Activated T-cell treated with anti-CD3 and anti-CD28 coated beads, Interleukin-2, amount 50 U/mL, for 4 hours (primary cell): ENCODE measurements at regions not wholly inside any gene's neighbourhood (a gene's known extent, or its start where the extent isn't known, plus 50 kb on each side); places are given as distances from the start of the nearest gene placed in this dataset.

Experiments used
- ATAC-seq, 2 donors: fragments of 200-7000 bp; cut with Tn5 transposase; one replicate each; pipeline ENCODE4 v1.10.0; 2021
- DNase-seq: peaks from one replicate; pipeline ENCODE4 v3.0.0-alpha.2; 2020
- H3K27me3 Mint-ChIP-seq: one replicate; pipeline ENCODE4 v1.8.0; 2021; ENCODE audit warnings: low read depth, mixed read lengths
- H3K36me3 Mint-ChIP-seq: one replicate; pipeline ENCODE4 v1.8.0; 2022; ENCODE audit warnings: mixed read lengths; ENCODE audit not compliant: insufficient read depth
- H3K4me1 Mint-ChIP-seq: one replicate; pipeline ENCODE4 v1.8.0; 2021; ENCODE audit warnings: low read depth, mixed read lengths
- H3K4me3 Mint-ChIP-seq: one replicate; pipeline ENCODE4 v1.8.0; 2021; ENCODE audit warnings: mild to moderate bottlenecking, moderate library complexity, mixed read lengths
- H3K9me3 Mint-ChIP-seq: one replicate; pipeline ENCODE4 v1.8.0; 2021; ENCODE audit warnings: mixed read lengths

GRCh38 chr11:131033151-131033651 is 116.9 kb upstream of the SNX19 start:
- no peak overlapping the region for H3K4me3 Mint-ChIP-seq
- H3K9me3 Mint-ChIP-seq = no peaks in the 10 kb centered on the region
- DNase-seq (no peak), ATAC-seq (no peak)
- H3K36me3 Mint-ChIP-seq = no peaks in the 10 kb centered on the region
- no peaks in the 10 kb centered on the region for H3K27me3 Mint-ChIP-seq
- no peaks in the 10 kb centered on the region for H3K4me1 Mint-ChIP-seq

GRCh38 chr11:131036514-131036913 is 120.2 kb upstream of the SNX19 start:
- H3K27me3 Mint-ChIP-seq = peaks cover 5% of the 10 kb centered on the region
- DNase-seq = no peak
- no peak overlapping the region for H3K4me3 Mint-ChIP-seq
- H3K4me1 Mint-ChIP-seq = no peaks in the 10 kb centered on the region
- no peaks in the 10 kb centered on the region for H3K36me3 Mint-ChIP-seq
- no peak for ATAC-seq
- H3K9me3 Mint-ChIP-seq = peaks cover 4% of the 10 kb centered on the region

GRCh38 chr11:131037873-131038272 is 121.6 kb upstream of the SNX19 start:
- ATAC-seq (no peak), DNase-seq (no peak)
- H3K36me3 Mint-ChIP-seq = no peaks in the 10 kb centered on the region
- H3K4me3 Mint-ChIP-seq = no peak overlapping the region
- peaks cover 4% of the 10 kb centered on the region for H3K9me3 Mint-ChIP-seq
- H3K27me3 Mint-ChIP-seq = peaks cover 5% of the 10 kb centered on the region
- H3K4me1 Mint-ChIP-seq = no peaks in the 10 kb centered on the region

GRCh38 chr11:131038597-131038996 is 122.3 kb upstream of the SNX19 start:
- Mint-ChIP-seq H3K36me3 (no peaks in the 10 kb centered on the region), H3K4me3 (no peak overlapping the region), H3K4me1 (no peaks in the 10 kb centered on the region), H3K9me3 (peaks cover 4% of the 10 kb centered on the region), H3K27me3 (peaks cover 5% of the 10 kb centered on the region)
- ATAC-seq (no peak), DNase-seq (no peak)

- Mint-ChIP-seq H3K9me3 (peaks cover 4% of the 10 kb centered on the region), H3K4me3 (no peak overlapping the region), H3K4me1 (no peaks in the 10 kb centered on the region), H3K27me3 (peaks cover 5% of the 10 kb centered on the region), H3K36me3 (no peaks in the 10 kb centered on the region)
- no peak for ATAC-seq
- no peak for DNase-seq
Measured at GRCh38 chr11:131041331-131042040, 125.2 kb upstream of the SNX19 start.

GRCh38 chr11:131042041-131042390 is 125.7 kb upstream of the SNX19 start:
- ATAC-seq = no peak
- Mint-ChIP-seq H3K36me3 (no peaks in the 10 kb centered on the region), H3K27me3 (peaks cover 5% of the 10 kb centered on the region)

GRCh38 chr11:131043251-131043650 is 127.0 kb upstream of the SNX19 start:
- DNase-seq (no peak), ATAC-seq (no peak)
- Mint-ChIP-seq H3K27me3 (peaks cover 5% of the 10 kb centered on the region), H3K36me3 (no peaks in the 10 kb centered on the region), H3K4me1 (no peaks in the 10 kb centered on the region), H3K4me3 (no peak overlapping the region), H3K9me3 (peaks cover 4% of the 10 kb centered on the region)

More at GRCh38 chr11:131042041-131042390, 125.7 kb upstream of the SNX19 start:
- no peak for DNase-seq
- H3K4me3 Mint-ChIP-seq = no peak overlapping the region
- H3K4me1 Mint-ChIP-seq = no peaks in the 10 kb centered on the region
- H3K9me3 Mint-ChIP-seq = peaks cover 4% of the 10 kb centered on the region

GRCh38 chr11:131044851-131045250 is 128.6 kb upstream of the SNX19 start:
- ATAC-seq (no peak), DNase-seq (no peak)
- Mint-ChIP-seq H3K36me3 (no peaks in the 10 kb centered on the region), H3K27me3 (no peaks in the 10 kb centered on the region), H3K4me3 (no peak overlapping the region), H3K9me3 (no peaks in the 10 kb centered on the region), H3K4me1 (no peaks in the 10 kb centered on the region)

- DNase-seq = no peak
- no peaks in the 10 kb centered on the region for H3K36me3 Mint-ChIP-seq
- no peak overlapping the region for H3K4me3 Mint-ChIP-seq
- no peaks in the 10 kb centered on the region for H3K4me1 Mint-ChIP-seq
- ATAC-seq = no peak
- no peaks in the 10 kb centered on the region for H3K9me3 Mint-ChIP-seq
- no peaks in the 10 kb centered on the region for H3K27me3 Mint-ChIP-seq
Measured at GRCh38 chr11:131052367-131052766, 136.1 kb upstream of the SNX19 start.

GRCh38 chr11:131056036-131056435 is 139.8 kb upstream of the SNX19 start:
- no peaks in the 10 kb centered on the region for H3K9me3 Mint-ChIP-seq
- ATAC-seq = no peak
- no peaks in the 10 kb centered on the region for H3K4me1 Mint-ChIP-seq
- peaks cover 5% of the 10 kb centered on the region for H3K27me3 Mint-ChIP-seq
- no peak overlapping the region for H3K4me3 Mint-ChIP-seq
- no peak for DNase-seq
- no peaks in the 10 kb centered on the region for H3K36me3 Mint-ChIP-seq

- no peaks in the 10 kb centered on the region for H3K4me1 Mint-ChIP-seq
- H3K36me3 Mint-ChIP-seq = no peaks in the 10 kb centered on the region
- H3K9me3 Mint-ChIP-seq = no peaks in the 10 kb centered on the region
- no peak overlapping the region for H3K4me3 Mint-ChIP-seq
- H3K27me3 Mint-ChIP-seq = peaks cover 14% of the 10 kb centered on the region
- no peak for ATAC-seq
- DNase-seq = no peak
Measured at GRCh38 chr11:131063638-131064037, 147.4 kb upstream of the SNX19 start.

GRCh38 chr11:131064373-131064991 is 148.2 kb upstream of the SNX19 start:
- Mint-ChIP-seq H3K9me3 (no peaks in the 10 kb centered on the region), H3K27me3 (peaks cover 11% of the 10 kb centered on the region), H3K4me1 (no peaks in the 10 kb centered on the region), H3K4me3 (no peak overlapping the region), H3K36me3 (no peaks in the 10 kb centered on the region)
- DNase-seq (no peak), ATAC-seq (no peak)

- Mint-ChIP-seq H3K36me3 (no peaks in the 10 kb centered on the region), H3K4me3 (no peak overlapping the region), H3K9me3 (no peaks in the 10 kb centered on the region), H3K4me1 (no peaks in the 10 kb centered on the region), H3K27me3 (peaks cover 11% of the 10 kb centered on the region)
- ATAC-seq (no peak), DNase-seq (no peak)
Measured at GRCh38 chr11:131065435-131066413, 149.4 kb upstream of the SNX19 start.

- no peaks in the 10 kb centered on the region for H3K9me3 Mint-ChIP-seq
- no peaks in the 10 kb centered on the region for H3K36me3 Mint-ChIP-seq
- no peak for DNase-seq
- no peak for ATAC-seq
- H3K4me3 Mint-ChIP-seq = no peak overlapping the region
- H3K27me3 Mint-ChIP-seq = peaks cover 11% of the 10 kb centered on the region
- H3K4me1 Mint-ChIP-seq = no peaks in the 10 kb centered on the region
Measured at GRCh38 chr11:131066551-131066950, 150.3 kb upstream of the SNX19 start.
